CD4-positive, alpha-beta T cell (primary cell): ENCODE measurements at regions not wholly inside any gene's neighbourhood (a gene's known extent, or its start where the extent isn't known, plus 50 kb on each side); places are given as distances from the start of the nearest gene placed in this dataset.

Experiments
- ATAC-seq: fragments of 200-7000 bp; cut with Tn5 transposase; one replicate; pipeline ENCODE4 v1.10.0; 2022; ENCODE audit warnings: mild to moderate bottlenecking; ENCODE audit not compliant: poor library complexity
- CTCF ChIA-PET: fragments of 350-600 bp; sonication (Branson Sonifier 250); formaldehyde crosslinking; loops from one replicate; lab custom pipeline; 2021; ENCODE audit warnings: antibody characterized with exemption, inconsistent platforms; lab: Charles Lee
- POLR2A ChIA-PET: fragments of 350-600 bp; sonication (Branson Sonifier 250); formaldehyde crosslinking; loops from one replicate; lab custom pipeline; 2021; ENCODE audit warnings: antibody characterized with exemption, inconsistent platforms; lab: Charles Lee
- DNase-seq, 14 experiments: peaks; one replicate each; pipeline ENCODE4 v3.0.0-alpha.2; 2013 to 2020; ENCODE audit warnings: mixed read lengths in 2 of 14
- H3K27ac ChIP-seq, 2 donors: one replicate each; pipeline versions ENCODE4 v1.5.1 to v1.7.0; 2013; ENCODE audit warnings: low read length in 2 of 2, low read depth in 1 of 2, mild to moderate bottlenecking in 1 of 2
- H3K27me3 ChIP-seq, 2 experiments: 1 replicate in 1 of 2; 2 replicates in 1 of 2; pipeline versions ENCODE4 v1.6.1 to v1.7.0; 2013; ENCODE audit warnings: low read length in 2 of 2, control low read depth in 1 of 2, mild to moderate bottlenecking in 1 of 2, moderate library complexity in 1 of 2; ENCODE audit not compliant: insufficient read depth in 2 of 2, control insufficient read depth in 1 of 2
- H3K36me3 ChIP-seq: one replicate; pipeline ENCODE4 v1.6.1; 2013; ENCODE audit warnings: low read length, control low read depth; ENCODE audit not compliant: insufficient read depth
- H3K4me1 ChIP-seq: one replicate; pipeline ENCODE4 v1.6.1; 2013; ENCODE audit warnings: low read length, control low read depth; ENCODE audit not compliant: insufficient read depth
- H3K4me3 ChIP-seq: one replicate; pipeline ENCODE4 v1.5.1; 2013; ENCODE audit warnings: mild to moderate bottlenecking, low read length, moderate library complexity
- H3K9me3 ChIP-seq, 2 experiments: 1 replicate in 1 of 2; 2 replicates in 1 of 2; pipeline versions ENCODE4 v1.6.1 to v1.7.0; 2013; ENCODE audit warnings: low read length in 2 of 2, mild to moderate bottlenecking in 2 of 2, control low read depth in 1 of 2, moderate library complexity in 1 of 2; ENCODE audit not compliant: control insufficient read depth in 1 of 2, insufficient read depth in 1 of 2
- H3K27ac Mint-ChIP-seq: one replicate; pipeline ENCODE4 v1.8.0; 2020; ENCODE audit warnings: mixed read lengths
- H3K27me3 Mint-ChIP-seq: one replicate; pipeline ENCODE4 v1.8.0; 2021; ENCODE audit warnings: mixed read lengths
- H3K36me3 Mint-ChIP-seq: one replicate; pipeline ENCODE4 v1.8.0; 2021; ENCODE audit warnings: low read depth, mixed read lengths
- H3K4me1 Mint-ChIP-seq: one replicate; pipeline ENCODE4 v1.8.0; 2021; ENCODE audit warnings: low read depth, mixed read lengths
- H3K4me3 Mint-ChIP-seq: one replicate; pipeline ENCODE4 v1.8.0; 2020; ENCODE audit warnings: mild to moderate bottlenecking, mixed read lengths
- H3K9me3 Mint-ChIP-seq: one replicate; pipeline ENCODE4 v1.8.0; 2020; ENCODE audit warnings: mixed read lengths
- intact Hi-C, 2 experiments: fragments of 100-400 bp; cut with DNase I in 1 of 2; cut with micrococcal nuclease in 1 of 2; formaldehyde crosslinking; loops; one replicate each; pipeline versions ENCODE4 v1.15.1 to v1.9.0; 2023 to 2025; cut with DNase I, micrococcal nuclease
- TF ChIP-seq, protein P1 (sequence below): fragments of 200-600 bp; IDR thresholded peaks from one replicate; pipeline ENCODE4 v1.8.0; 2022; ENCODE audit warnings: antibody characterized with exemption, mild to moderate bottlenecking

DNA sequence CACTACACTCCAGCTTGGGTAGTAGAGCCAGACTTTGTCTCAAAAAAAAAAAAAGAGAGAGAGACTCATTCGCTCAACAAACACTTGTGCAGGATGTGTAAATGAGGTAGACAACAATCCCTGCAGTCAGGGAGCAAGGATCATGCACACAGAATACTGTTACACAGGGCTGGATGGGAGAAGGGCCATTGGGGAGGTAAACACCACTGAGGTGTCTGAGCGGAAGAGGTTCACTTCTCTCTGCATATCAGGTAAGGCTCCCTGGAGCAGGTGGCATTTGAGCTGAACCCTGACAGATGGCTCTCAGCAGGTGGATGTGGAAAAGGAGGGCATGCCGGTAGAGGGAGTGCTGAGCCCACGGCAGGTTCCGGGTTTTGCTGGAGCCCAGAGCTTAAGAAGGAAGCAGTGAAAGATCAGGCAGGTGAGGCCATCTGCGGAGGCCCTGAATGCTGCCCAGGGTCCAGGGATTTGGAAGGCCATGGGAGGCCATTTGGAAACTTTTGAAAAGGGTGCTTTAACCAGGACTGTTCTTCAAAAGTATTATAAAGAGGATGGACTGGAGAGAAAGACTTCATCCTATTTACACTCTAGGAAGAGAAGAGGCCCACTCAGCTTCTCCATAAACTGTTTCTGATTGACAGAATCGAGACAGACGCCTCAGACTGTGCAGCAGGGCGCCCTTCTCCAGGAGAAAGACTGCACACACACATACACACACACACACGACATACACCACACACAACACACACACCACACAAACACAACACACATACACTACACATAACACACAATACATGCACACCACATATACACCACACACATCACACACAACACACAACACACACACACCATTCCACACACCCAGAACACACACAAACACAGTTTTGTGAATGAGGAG lies 199.4 kb downstream of the USP12 start:
- POLR2A ChIA-PET: no interaction called here
- TF ChIP-seq, protein P1, sequence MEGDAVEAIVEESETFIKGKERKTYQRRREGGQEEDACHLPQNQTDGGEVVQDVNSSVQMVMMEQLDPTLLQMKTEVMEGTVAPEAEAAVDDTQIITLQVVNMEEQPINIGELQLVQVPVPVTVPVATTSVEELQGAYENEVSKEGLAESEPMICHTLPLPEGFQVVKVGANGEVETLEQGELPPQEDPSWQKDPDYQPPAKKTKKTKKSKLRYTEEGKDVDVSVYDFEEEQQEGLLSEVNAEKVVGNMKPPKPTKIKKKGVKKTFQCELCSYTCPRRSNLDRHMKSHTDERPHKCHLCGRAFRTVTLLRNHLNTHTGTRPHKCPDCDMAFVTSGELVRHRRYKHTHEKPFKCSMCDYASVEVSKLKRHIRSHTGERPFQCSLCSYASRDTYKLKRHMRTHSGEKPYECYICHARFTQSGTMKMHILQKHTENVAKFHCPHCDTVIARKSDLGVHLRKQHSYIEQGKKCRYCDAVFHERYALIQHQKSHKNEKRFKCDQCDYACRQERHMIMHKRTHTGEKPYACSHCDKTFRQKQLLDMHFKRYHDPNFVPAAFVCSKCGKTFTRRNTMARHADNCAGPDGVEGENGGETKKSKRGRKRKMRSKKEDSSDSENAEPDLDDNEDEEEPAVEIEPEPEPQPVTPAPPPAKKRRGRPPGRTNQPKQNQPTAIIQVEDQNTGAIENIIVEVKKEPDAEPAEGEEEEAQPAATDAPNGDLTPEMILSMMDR: peak; percentile 28
- DNase-seq: peak in 9 of 14 experiments; percentile 4 to 47 (median 11)
- Mint-ChIP-seq H3K27ac (peak overlapping the region; percentile 1), H3K36me3 (no peaks in the 10 kb centered on the region), H3K4me1 (peaks cover 5% of the 10 kb centered on the region), H3K4me3 (no peak overlapping the region), H3K27me3 (no peaks in the 10 kb centered on the region), H3K9me3 (no peaks in the 10 kb centered on the region)
- intact Hi-C loops: no loop called here
- peaks cover 0 to 2% of the 10 kb centered on the region in 2 experiments for H3K27me3 ChIP-seq
- CTCF ChIA-PET: no interaction called here
- peaks cover 4% of the 10 kb centered on the region for H3K4me1 ChIP-seq
- H3K4me3 ChIP-seq: no peak overlapping the region
- no peak overlapping the region for H3K27ac ChIP-seq
- peak; percentile 46 for ATAC-seq
- no peaks in the 10 kb centered on the region for H3K9me3 ChIP-seq
- H3K36me3 ChIP-seq: no peaks in the 10 kb centered on the region

GRCh38 chr13:26968431-26969341 lies 202.9 kb downstream of the USP12 start:
- H3K27me3 Mint-ChIP-seq: peaks cover 5% of the 10 kb centered on the region
- CTCF ChIA-PET: no interaction called here

More at GRCh38 chr13:26968431-26969341, 202.9 kb downstream of the USP12 start:
- Mint-ChIP-seq H3K4me3 (no peak overlapping the region), H3K36me3 (no peaks in the 10 kb centered on the region), H3K9me3 (no peaks in the 10 kb centered on the region), H3K4me1 (peaks cover 5% of the 10 kb centered on the region), H3K27ac (no peak overlapping the region)
- Histone ChIP-seq H3K36me3 (no peaks in the 10 kb centered on the region), H3K27me3 (no peaks in the 10 kb centered on the region), H3K4me3 (no peak overlapping the region), H3K27ac (no peak overlapping the region), H3K9me3 (no peaks in the 10 kb centered on the region), H3K4me1 (peaks cover 4% of the 10 kb centered on the region)
- ATAC-seq (no peak), DNase-seq (no peak)
- intact Hi-C loops: no loop called here
- TF ChIP-seq, protein P1: no peak
- POLR2A ChIA-PET: no interaction called here
